GM19023 (cell line): ENCODE measurements at regions not wholly inside any gene's neighbourhood (a gene's known extent, or its start where the extent isn't known, plus 50 kb on each side); places are given as distances from the start of the nearest gene placed in this dataset.
"Not testable (repeated sequence)": the region's sequence is repeated elsewhere in the genome, so short reads cannot be mapped to it uniquely, and the experiment has no call there.

Source experiments
- ATAC-seq: cut with Tn5 transposase; IDR thresholded peaks from one replicate; pipeline ENCODE4 v1.9.1; 2021; ENCODE audit warnings: mild to moderate bottlenecking, moderate library complexity; ENCODE audit not compliant: unreplicated experiment

DNA sequence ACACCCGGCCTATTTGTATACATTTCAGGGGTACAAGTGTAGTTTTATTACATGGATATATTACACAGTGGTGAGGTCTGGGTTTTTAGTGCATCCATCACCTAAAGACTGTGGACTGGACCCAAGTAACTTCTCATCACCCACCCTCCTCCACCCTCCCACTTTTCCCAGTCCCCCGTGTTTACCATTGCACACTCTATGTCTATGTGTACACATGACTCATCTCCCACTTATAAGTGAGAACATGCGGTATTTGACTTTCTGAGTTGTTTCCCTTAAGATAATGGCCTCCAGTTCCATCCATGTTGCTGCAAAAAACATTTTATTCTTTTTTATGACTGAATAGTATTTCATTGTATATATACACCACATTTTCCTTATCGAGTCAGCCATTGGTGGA, 98.9 kb upstream of the WAC start:
- ATAC-seq = no peak

- ATAC-seq = no peak
Measured at GRCh38 chr10:28442403-28442802, 90.5 kb upstream of the WAC start.

GRCh38 chr10:28444031-28444430, 88.9 kb upstream of the WAC start:
- ATAC-seq = no peak

DNA sequence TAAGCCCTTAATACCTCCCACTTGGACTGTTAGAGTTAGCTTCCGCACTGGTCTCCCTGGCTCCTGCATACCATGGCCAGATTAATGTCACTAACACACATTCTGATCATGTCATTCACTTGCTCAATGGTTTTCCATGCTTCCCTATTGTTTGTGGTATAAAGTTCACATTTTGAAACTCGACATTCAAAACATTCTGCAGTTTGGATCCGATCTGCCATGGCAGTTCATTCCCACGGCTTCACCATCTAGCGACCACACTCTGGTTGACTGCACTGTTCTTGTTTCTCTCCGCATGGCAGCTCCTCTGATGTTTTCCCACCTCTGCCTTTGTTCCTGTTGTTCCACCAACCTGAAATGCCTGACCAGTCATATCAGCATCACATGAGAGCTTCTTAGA, 87.4 kb upstream of the WAC start:
- no peak for ATAC-seq

DNA sequence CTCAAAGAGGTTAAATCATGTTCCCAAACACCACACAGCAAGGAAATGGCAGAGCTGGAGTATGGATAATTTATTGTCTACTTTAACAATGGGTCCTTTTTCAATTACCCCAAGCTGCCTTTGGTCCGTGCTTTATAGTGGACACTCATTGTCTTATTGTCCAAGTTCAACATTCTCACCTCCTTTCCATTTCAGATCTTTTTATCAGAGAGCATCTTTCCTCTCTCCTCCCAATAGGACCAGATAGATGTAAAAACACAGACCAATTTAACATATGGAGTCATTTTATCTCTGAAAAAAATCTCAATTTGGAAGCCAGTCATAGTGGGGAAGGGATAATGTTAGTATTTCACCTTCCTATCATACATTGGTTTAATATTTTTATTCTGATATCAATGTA, 83.5 kb upstream of the WAC start:
- no peak for ATAC-seq

GRCh38 chr10:28449926-28450325, 83.0 kb upstream of the WAC start:
- ATAC-seq = no peak

DNA sequence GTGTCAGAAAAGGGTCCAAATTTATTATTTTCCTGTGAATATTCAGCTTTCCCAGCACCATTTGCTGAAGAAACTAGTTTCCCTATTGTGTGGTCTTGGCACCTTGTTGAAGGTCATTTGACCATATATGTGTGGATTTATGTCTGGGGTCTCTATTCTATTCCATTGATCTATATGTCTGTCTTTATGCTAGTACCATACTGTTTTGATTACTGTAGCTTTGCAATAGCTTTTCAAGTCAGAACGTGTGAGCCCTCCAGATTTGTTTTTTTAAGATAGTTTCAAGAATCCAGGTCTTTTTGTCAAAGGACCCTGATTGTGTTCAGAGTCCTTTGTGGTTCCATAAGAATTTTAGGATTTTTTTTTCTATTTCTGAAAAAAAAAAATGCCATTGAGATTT, 79.0 kb upstream of the WAC start:
- no peak for ATAC-seq

DNA sequence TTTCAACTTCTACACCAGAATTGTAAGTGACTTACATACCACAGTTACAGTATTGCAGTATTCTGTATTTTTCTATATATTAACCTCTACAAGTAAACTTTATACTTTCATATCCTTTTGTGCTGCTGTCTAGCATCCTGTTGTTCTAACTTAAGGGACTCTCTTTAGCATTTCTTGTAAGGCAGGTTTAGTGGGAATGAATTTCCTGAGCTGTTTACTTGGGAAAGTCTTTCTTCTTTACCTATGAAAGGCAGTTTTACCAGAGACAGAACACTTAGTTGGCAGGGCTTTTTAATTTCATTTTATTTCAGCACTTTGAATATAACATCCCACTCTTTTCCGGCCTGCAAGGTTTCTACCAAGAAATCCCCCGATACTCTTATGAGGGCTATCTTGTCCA, 75.8 kb upstream of the WAC start:
- no peak for ATAC-seq

GRCh38 chr10:28457873-28458272, 75.0 kb upstream of the WAC start:
- ATAC-seq = not testable (repeated sequence)

DNA sequence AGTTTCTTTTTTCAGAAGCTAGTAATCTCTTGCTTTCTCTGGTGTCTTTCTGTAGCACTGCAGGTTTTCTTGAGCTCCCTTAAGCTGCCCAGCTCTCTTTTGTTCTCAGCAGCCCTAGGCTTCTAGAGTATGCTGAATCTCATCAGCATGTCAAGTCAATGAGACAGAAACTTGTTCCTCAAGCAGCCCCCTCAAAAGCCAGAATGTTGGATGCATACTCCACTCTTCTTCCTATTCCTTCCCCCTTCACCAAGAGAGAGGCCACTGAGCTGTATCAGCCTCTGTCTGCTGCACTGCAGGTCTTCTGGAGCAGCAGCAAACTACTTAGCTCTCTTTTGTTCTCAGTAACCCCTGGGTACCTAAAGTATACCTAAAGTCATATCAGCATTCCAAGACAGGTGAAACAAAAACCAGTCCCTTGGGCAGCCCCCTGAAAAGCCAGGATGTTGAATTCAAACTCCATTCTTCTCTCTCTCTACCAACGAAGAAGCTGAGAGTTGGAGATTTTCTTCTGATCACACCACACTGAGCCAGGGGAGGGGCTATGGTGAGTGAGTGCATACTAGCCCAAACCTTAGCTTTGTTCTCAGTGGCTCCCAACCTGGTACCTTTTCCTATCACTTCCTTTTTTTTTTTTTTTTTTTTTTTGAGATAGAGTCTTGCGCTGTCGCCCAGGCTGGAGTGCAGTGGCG, 73.3 kb upstream of the WAC start:
- no peak for ATAC-seq

DNA sequence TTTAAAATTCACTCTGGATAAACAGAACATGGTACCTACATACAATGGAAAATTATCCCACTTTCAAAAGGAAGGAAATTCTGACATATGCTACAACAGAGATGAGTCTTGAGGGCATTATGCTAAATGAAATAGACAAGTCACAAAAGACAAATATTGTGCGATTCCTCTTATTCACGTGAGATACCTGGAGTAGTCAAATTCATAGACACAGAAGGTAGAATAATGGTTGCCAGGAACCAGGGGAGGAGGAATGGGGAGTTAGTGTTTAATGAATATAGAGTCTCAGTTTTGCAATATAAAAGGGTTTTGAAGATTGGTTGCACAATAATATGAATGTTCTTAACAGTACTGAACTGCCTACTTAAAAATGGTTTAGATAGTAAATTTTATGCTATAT, 69.8 kb upstream of the WAC start:
- ATAC-seq = no peak

DNA sequence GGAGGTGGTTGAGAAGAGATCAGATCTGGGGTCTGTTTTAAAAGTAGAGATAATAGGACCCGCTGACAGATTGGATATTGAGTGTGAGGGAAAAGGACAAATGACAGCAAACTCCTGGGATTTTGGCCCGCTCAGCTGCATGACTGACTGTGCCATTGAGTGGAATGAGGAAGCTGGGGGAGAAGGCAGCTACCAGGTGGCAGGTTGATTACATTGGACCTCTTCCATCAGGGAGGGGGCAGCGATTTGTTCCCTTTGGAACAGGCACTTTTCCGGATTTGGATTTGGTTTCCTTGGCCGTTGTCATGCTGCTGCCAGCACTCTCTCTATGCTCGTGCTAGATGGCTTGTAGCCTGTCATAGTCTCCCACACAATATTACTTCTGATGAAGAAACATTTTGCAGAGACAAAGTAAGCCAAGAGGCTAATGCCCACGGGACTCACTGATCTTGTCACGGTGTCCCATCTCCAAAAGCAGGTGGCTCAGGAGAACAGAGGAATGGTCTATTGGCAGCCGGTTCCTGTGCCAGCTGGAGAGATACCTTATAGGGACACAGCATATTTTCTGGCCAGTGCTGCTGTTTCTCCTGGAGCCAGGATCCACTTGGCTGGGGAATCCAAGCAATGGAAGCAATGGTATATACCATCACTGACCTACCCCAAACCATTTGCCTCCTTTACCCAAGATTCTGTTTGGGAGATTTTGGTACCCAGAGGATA, 69.1 kb upstream of the WAC start:
- ATAC-seq = no peak

DNA sequence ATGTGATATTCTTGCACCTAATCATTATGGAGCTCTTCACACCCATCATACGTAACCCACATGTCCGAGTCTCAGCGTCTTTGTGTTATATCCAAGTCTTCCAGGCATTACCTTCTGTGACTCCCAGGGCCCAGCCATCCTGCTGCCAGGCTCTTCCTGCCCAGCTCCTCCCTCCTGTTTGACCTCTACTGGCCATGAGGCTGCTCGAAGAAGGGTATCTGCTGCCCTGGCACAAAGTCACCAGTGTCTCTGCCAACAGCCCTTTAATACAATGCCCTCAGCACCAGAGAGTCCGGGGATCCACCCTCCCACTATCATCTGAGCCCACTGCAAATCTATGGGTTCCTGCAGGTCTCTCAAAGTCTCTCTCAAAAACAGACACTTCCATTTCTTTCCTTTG, 65.3 kb upstream of the WAC start:
- ATAC-seq = no peak

GRCh38 chr10:28468707-28469483, 64.0 kb upstream of the WAC start:
- no peak for ATAC-seq

GRCh38 chr10:28470873-28471651, 61.9 kb upstream of the WAC start:
- ATAC-seq = no peak

GRCh38 chr10:28471652-28472050, 61.3 kb upstream of the WAC start:
- ATAC-seq = no peak

GRCh38 chr10:28478646-28479045, 54.3 kb upstream of the WAC start:
- no peak for ATAC-seq

- no peak for ATAC-seq
Measured at GRCh38 chr10:28479425-28479865, 53.5 kb upstream of the WAC start.

- ATAC-seq = no peak
Measured at GRCh38 chr10:28479927-28480627, 52.8 kb upstream of the WAC start.

DNA sequence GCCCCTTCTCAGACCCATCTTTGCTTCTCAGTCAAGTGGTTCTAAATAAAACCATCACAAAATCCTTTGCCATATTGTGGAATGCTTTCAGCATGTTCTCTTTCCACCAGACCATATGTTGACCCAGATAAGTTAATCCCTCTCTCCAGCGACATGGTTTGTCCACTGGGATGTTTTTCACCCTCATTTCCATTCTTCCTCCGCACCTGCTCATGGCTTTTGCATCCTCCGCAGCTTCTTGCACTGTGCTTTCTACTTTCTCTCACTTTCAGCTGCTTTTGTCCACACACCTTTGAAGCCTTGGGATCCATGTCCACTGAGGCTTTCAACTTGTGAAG, 52.3 kb upstream of the WAC start:
- ATAC-seq = no peak

- not testable (repeated sequence) for ATAC-seq
Measured at GRCh38 chr10:28481346-28481745, 51.6 kb upstream of the WAC start.
